SH-SY5Y (cell line): ENCODE measurements at regions not wholly inside any gene's neighbourhood (a gene's known extent, or its start where the extent isn't known, plus 50 kb on each side); places are given as distances from the start of the nearest gene placed in this dataset.

Source experiments
- GATA2 ChIP-seq: IDR thresholded peaks from 2 replicates; pipeline ENCODE4 v1.6.1; 2011; ENCODE audit warnings: mild to moderate bottlenecking, low read depth, low read length
- GATA3 ChIP-seq: IDR thresholded peaks from 2 replicates; pipeline ENCODE4 v1.6.1; 2011; ENCODE audit warnings: low read depth, mild to moderate bottlenecking, low read length, moderate library complexity

- TF ChIP-seq GATA2 (no peak), GATA3 (no peak)
These were observed 84.3 kb upstream of the FOXN3 start for GRCh38 chr14:89501381-89501780.
